ENCODE measurements at regions not wholly inside any gene's neighbourhood (a gene's known extent, or its start where the extent isn't known, plus 50 kb on each side); places are given as distances from the start of the nearest gene placed in this dataset.

DNA sequence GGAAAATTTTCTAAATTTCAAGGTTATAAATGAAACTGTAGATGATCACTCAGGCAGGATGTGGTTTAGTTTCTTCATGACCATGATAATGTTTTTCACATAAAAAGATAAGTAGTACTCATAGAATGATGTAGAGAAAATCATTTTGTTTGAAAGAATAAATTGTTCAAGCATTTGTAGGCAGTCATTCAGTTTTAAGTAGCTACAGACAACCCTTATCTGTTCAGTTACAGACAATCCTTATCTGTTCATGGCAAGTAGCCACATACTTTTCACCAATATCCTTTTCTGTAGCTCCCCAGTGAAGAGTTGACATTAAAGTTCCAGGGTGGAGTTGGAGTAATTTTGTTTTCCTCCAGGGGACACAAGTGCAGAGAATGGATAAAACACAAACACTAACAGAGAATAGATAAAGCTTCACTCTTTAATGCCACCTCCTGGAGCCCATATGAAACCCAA, 278.1 kb upstream of the TNC start:
- TF ChIP-seq, protein P1, sequence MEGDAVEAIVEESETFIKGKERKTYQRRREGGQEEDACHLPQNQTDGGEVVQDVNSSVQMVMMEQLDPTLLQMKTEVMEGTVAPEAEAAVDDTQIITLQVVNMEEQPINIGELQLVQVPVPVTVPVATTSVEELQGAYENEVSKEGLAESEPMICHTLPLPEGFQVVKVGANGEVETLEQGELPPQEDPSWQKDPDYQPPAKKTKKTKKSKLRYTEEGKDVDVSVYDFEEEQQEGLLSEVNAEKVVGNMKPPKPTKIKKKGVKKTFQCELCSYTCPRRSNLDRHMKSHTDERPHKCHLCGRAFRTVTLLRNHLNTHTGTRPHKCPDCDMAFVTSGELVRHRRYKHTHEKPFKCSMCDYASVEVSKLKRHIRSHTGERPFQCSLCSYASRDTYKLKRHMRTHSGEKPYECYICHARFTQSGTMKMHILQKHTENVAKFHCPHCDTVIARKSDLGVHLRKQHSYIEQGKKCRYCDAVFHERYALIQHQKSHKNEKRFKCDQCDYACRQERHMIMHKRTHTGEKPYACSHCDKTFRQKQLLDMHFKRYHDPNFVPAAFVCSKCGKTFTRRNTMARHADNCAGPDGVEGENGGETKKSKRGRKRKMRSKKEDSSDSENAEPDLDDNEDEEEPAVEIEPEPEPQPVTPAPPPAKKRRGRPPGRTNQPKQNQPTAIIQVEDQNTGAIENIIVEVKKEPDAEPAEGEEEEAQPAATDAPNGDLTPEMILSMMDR (IDR thresholded peaks at IDR 0.05; ENCODE audit: insufficient read depth, low read length, poor library complexity, severe bottlenecking), result no peak
- TF ChIP-seq EZH2phosphoT487 (conservative IDR thresholded peaks at IDR 0.05; ENCODE audit: low read length), result no peak
